ENCODE measurements at regions not wholly inside any gene's neighbourhood (a gene's known extent, or its start where the extent isn't known, plus 50 kb on each side); places are given as distances from the start of the nearest gene placed in this dataset.
"Not testable (repeated sequence)": the region's sequence is repeated elsewhere in the genome, so short reads cannot be mapped to it uniquely, and the experiment has no call there.

DNA sequence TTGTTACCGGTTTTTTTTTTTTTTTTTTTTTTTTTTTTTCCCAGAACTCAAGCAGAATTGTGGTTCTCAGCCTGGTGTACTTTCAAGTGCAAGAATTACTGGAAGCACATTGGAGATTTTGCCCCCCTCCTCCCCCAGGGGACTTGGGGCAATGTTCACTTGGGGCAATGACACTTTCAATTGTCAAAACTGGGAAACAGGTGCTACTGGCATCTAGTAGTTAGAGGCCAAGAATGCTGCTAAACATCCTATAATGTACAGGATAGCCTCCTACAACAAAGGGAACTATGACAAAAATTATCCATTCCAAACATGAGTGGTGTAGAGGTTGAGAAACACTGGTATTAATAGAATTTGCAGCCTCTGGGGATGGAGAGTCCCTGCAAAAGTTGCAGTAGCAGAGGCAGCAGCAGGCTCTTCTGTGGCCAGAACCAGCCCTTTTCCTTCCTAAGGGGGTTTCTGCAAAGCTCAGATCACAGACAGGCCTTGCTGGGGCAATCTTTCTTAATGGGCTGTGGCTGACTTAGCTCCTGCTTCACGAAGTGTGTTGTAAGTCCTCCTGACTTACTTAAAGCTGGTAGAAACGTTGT lies 144.3 kb upstream of the MRPS22 start:
- no peak for DNase-seq (ENCODE audit: low spot score)

DNA sequence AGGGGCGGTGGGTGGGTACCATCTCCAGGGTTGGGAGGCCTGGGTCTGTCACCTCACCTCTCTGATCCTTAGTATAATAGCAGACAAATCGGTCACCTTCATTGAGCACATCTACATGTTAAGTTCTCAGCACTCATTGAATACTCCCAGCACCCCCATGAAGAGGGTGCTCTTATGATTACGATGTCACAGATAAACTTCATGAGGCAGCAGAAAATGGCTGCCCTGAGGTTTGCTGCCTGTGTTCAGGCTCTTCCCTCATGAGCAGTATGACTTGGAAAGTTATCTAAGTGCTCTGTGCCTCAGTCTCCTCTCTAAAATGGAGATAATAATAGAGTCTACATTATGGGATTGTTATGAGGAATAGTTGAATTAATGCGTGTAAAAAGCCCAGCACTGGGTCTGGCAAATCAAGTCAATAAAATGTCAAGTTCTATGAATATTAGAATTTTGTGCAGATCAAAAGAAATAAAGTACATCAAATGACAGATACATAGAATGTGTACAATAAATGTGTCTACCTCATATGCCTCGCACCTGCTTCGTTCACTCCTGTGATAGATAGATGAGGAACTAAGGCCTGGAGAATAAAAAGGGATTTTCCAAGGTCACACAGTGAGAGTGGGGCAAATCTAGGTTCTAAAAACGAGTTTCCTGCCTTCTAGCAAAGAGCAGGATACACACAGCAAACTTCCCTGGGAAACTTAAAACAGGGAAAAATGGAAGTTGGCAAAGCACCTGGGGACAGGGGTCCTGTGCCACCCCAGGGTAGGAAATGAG lies 142.2 kb upstream of the MRPS22 start:
- DNase-seq (ENCODE audit: low spot score), result no peak

GRCh38 chr3:139202226-139202958 lies 141.4 kb upstream of the MRPS22 start:
- DNase-seq (ENCODE audit: low spot score), result no peak

DNA sequence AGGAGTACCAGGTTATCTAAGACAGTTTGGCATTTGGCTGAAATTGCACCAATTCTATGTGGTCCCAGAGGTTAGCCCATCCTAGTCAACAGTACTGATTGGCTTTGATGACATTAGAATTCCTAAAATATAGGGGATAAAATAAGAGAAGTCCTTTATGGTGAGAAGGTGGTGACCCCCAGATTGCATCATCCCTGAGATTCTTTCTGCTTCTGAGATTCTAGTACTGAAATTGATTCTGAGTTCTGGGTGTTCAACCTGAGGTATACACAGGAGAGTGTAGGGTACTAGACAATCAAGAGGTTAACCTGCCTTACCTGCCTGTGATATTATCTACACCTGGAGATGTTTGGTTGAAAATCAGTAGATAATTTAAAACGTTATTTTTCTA lies 140.9 kb upstream of the MRPS22 start:
- DNase-seq (ENCODE audit: low spot score), result no peak

- no peak for DNase-seq (ENCODE audit: low spot score)
Measured at GRCh38 chr3:139203752-139204151, 140.1 kb upstream of the MRPS22 start.

GRCh38 chr3:139204728-139205127 lies 139.1 kb upstream of the MRPS22 start:
- no peak for DNase-seq (ENCODE audit: low spot score)

DNA sequence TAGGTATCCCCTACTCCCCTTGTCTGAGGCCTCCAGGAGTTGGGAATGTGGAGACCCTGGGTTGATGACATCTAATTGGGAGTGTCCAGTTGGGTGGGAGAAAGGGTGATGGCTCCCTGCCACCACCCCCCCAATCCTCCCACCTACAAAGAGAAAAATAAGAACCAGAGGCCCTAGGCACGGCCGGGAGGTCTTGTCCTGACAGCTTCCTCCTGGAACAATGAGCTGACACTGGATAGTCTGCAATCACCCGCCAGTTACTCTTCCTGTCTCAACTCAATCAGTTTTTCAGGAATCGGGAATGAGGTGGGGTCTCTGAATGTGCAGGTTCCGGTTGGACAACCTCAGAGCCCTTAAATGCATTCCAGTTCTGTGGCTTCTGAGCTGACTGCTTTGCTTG lies 129.9 kb upstream of the MRPS22 start:
- no peak for DNase-seq (ENCODE audit: low spot score)

DNA sequence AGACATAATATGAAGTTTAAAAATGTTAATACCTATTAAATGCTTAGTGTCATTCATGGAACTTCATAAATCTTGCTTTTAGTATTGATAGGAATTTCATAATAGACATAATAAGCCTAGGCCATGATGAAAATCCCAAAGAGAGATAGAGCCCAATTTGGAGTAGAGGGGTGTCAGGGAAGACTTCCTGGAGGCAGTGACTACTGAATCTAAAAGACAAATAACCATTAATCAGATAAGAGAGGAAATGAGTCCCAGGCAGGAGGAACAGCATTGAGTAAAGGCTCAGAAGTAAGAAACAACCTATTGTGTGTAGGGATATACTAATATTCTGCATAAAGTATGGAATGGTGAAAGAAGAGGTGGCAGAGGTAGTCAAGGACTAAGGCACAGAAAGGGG lies 126.9 kb upstream of the MRPS22 start:
- no peak for DNase-seq (ENCODE audit: low spot score)

- no peak for DNase-seq (ENCODE audit: low spot score)
Measured at GRCh38 chr3:139217633-139218032, 126.2 kb upstream of the MRPS22 start.

DNA sequence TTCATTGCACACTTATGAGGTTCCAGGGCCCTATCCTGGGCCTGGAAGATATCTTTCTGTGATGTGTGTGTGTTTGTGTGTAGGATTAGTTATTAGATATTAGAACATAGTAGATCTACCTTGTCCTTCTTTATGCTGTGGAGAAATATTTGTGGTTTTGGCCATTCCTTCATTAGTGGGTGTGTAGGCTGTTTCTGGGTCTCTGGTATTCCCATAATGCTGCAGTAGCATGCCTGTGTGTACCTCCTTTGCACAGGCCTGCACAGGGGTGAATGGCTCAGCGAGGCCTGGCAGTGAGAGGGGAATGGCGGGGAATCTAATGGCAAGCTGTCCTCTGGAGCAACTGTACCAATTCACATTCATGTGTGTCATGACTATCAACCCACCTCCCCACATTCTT lies 125.8 kb upstream of the MRPS22 start:
- no peak for DNase-seq (ENCODE audit: low spot score)

- no peak for DNase-seq (ENCODE audit: low spot score)
Measured at GRCh38 chr3:139219463-139219862, 124.4 kb upstream of the MRPS22 start.

GRCh38 chr3:139222100-139222657 lies 121.6 kb upstream of the MRPS22 start:
- DNase-seq (ENCODE audit: low spot score), result no peak

DNA sequence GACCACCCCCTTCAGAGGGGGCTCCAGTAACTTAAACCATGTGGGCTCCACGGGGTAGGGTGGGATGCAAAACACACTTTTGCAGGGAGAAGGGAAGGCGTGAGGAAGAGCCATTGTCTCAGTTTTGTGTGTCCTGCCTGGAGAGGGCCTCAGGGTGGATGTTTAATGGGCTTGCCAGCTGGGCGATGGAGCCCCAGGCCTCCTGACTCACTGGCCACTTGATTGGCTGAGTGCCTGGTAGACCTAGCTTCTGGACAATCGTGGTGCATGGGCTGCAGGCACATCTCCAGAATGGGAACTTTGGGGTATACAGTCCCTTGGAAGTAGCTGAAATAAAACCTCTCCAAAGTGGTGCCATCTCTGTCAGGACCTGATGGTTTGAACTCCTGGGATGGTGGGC lies 118.3 kb upstream of the MRPS22 start:
- DNase-seq (ENCODE audit: low spot score), result no peak

GRCh38 chr3:139226731-139227130 lies 117.1 kb upstream of the MRPS22 start:
- no peak for DNase-seq (ENCODE audit: low spot score)

DNA sequence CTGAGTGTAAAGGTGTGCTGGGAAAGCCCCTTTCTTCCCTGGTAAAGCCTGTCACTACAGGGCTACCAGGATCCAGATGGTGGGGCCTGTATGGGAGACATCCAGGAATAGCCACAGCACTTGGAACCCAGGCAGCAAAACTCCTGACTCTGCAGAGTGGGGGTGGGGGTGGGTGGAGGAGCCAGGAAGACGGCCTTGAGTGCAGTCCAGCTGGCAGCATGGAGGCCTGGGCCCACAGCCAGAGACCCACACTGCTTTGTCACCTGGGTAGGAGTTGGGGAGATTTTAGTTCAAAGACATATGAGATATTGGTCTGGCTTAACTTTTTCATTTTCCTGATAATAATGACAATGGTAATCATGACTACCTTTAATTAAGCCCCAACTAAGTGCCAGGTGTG lies 116.7 kb upstream of the MRPS22 start:
- no peak for DNase-seq (ENCODE audit: low spot score)

DNA sequence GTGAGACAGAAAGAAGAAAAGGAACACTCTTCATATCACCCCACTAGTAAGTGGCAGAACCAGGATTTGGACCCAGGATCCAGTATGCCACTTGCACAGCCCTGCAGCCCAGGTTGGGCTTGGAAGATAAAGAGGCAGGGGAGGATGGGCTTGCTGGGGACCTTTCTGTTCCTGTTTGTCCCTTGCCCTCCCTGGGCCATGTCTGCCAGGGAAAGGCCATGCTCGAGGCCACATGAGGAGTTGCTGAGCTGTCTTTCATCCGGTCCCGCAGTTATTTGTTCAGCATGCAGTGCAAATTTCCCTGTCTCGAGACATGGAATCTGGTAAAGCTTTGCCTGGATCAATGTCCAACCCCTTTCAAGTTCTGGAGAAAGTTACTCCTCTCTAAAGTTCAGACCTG lies 116.0 kb upstream of the MRPS22 start:
- no peak for DNase-seq (ENCODE audit: low spot score)

DNA sequence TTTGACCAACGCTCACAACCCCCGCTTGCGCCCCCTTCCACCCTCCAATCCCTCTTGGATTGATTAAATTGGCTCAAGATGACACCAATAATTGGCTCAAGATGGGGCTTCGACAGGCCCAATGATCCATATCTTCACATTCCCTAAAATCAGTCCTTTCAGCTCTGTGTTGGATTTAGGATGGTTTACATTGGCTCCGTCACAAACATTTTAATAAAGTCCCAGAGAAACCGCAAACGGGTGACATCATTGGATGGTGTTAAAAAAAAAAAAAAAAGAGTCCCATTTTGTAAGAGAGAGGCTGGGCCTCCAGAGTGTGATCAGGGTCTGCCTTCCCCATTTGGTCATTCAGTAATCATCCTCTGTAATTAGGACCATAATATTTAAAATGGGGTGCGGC lies 113.4 kb upstream of the MRPS22 start:
- DNase-seq (ENCODE audit: low spot score), result no peak

GRCh38 chr3:139231555-139232281 lies 112.1 kb upstream of the MRPS22 start:
- no peak for DNase-seq (ENCODE audit: low spot score)

GRCh38 chr3:139232341-139232740 lies 111.5 kb upstream of the MRPS22 start:
- DNase-seq (ENCODE audit: low spot score), result not testable (repeated sequence)

- DNase-seq (ENCODE audit: low spot score), result no peak
Measured at GRCh38 chr3:139234491-139234890, 109.3 kb upstream of the MRPS22 start.

DNA sequence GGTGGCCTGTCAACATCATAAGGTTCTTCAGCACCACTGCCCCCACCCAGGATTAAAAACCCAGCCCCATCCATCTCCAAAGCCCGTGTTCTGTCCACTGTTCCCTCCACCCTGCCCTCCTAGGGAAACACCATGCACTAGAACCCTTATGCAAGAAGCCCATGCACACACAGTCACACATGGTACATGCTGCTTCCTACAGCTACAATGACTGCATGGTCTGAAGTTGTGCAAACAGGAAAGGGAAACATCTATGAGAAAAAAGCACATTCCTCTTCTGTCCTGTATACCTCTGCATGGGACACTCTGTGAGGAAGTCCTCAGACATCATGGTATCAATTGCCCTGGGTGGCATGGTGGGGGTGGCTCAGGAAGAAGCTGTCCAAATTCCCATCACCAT lies 108.6 kb upstream of the MRPS22 start:
- no peak for DNase-seq (ENCODE audit: low spot score)

GRCh38 chr3:139236336-139236735 lies 107.5 kb upstream of the MRPS22 start:
- no peak for DNase-seq (ENCODE audit: low spot score)
